ENCODE measurements at regions not wholly inside any gene's neighbourhood (a gene's known extent, or its start where the extent isn't known, plus 50 kb on each side); places are given as distances from the start of the nearest gene placed in this dataset.
"Not testable (repeated sequence)": the region's sequence is repeated elsewhere in the genome, so short reads cannot be mapped to it uniquely, and the experiment has no call there.

DNA sequence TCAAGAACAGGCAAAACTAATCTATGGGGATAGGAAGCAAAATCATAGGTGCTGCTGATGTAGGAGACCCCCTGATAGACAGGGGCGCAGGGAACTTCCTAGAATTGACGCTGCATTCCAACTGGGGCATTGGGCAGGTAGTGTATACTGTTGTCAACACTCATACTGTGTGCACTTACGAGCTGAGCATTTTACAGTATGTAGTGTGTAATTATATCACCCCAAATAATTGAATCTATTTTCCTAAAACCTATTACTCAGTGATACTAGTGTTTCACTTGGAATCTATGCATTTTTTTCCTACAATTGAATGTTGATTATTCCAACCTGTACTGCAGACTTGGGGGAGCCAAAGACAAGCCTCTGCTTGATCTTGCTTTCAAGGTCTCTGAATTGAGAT, 207.0 kb upstream of the PRKCQ start:
- TF ChIP-seq, protein P1, sequence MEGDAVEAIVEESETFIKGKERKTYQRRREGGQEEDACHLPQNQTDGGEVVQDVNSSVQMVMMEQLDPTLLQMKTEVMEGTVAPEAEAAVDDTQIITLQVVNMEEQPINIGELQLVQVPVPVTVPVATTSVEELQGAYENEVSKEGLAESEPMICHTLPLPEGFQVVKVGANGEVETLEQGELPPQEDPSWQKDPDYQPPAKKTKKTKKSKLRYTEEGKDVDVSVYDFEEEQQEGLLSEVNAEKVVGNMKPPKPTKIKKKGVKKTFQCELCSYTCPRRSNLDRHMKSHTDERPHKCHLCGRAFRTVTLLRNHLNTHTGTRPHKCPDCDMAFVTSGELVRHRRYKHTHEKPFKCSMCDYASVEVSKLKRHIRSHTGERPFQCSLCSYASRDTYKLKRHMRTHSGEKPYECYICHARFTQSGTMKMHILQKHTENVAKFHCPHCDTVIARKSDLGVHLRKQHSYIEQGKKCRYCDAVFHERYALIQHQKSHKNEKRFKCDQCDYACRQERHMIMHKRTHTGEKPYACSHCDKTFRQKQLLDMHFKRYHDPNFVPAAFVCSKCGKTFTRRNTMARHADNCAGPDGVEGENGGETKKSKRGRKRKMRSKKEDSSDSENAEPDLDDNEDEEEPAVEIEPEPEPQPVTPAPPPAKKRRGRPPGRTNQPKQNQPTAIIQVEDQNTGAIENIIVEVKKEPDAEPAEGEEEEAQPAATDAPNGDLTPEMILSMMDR (IDR thresholded peaks at IDR 0.05) = no peak
- no peak for TF ChIP-seq POLR2A (IDR thresholded peaks at IDR 0.05)
- Histone ChIP-seq H3K36me3 (no peaks in the 10 kb centered on the region), H3K9me3 (no peaks in the 10 kb centered on the region), H3K27me3 (no peaks in the 10 kb centered on the region), H3K27ac (no peak overlapping the region), H3K4me1 (no peaks in the 10 kb centered on the region), H3K4me3 (no peak overlapping the region)
- intact Hi-C loops (cut with DNase I; ENCODE audit: low total_unique reads) = no loop called here
- no peak for DNase-seq

DNA sequence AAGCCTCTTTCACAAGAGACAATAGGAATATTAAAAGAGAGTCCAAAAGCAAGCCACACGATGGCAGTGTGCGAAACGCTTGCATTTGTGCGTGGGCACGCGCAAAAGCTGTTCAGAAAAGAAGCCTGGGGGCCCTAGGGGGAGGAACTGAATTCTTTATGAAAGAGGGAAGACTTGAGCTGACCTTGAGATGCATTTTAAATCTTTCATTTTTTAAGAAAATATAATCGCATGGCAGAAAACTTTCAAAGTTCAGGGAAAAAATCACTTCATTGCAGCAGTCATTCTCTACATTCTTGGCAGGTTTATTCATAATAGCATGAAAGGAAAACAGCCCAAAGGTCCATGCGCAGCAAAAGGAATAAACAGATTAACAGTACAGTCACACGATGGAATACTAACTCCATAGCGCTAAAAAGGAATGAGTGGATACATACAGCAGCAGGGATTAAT, 206.5 kb upstream of the PRKCQ start:
- Histone ChIP-seq H3K4me1 (no peaks in the 10 kb centered on the region), H3K4me3 (no peak overlapping the region), H3K27ac (peak overlapping the region in 1 of 2 donors; percentile 32), H3K36me3 (no peaks in the 10 kb centered on the region), H3K27me3 (no peaks in the 10 kb centered on the region), H3K9me3 (no peaks in the 10 kb centered on the region)
- TF ChIP-seq POLR2A (IDR thresholded peaks at IDR 0.05) = no peak
- TF ChIP-seq, protein P1 (IDR thresholded peaks at IDR 0.05) = peak in 2 of 4 experiments; percentile 31 to 53
- peak in 1 of 2 donors; percentile 29 for DNase-seq
- intact Hi-C loops (cut with DNase I; ENCODE audit: low total_unique reads) = no loop called here

DNA sequence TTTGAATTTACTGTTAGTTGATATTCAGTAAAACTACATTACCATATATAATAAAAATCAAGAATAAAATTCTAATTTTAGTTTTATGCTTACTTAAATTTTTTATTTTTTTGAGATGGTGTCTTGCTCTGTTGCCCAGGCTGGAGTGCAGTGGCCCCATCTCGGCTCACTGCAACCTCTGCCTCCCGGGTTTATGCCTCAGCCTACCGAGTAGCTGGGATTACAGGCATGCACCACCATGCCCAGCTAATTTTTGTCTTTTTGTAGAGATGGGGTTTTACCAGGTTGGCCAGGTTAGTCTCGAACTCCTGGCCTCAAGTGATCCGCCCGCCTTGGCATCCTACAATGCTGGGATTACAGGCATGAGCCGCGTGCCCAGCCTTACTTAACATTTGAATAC, 204.4 kb upstream of the PRKCQ start:
- H3K4me1 ChIP-seq; DNase-seq; H3K9me3 ChIP-seq; H3K4me3 ChIP-seq; H3K27ac ChIP-seq; intact Hi-C loops (cut with DNase I; ENCODE audit: low total_unique reads); H3K27me3 ChIP-seq; H3K36me3 ChIP-seq: not testable (repeated sequence)

DNA sequence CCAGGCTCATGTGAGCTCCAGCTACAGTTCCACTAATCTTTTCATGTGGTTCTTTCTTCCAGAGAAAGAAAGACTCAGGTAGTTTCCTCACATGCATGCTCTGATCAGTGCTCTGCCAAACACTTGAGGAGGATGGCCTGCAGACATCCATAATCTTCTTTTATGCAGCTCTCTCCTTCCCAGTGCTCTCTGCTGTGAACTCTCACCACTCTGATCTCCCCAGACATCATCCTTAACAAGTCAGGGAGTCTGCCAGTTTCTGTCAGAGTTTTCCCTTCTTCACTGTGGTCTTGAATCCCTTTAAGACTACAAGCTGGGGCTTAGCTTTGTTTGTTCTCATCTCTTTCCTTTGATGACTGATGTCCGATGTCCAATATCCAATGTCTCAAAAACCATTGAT, 203.4 kb upstream of the PRKCQ start:
- H3K27ac ChIP-seq = no peak overlapping the region
- H3K27me3 ChIP-seq = no peaks in the 10 kb centered on the region
- no peak for DNase-seq
- no peaks in the 10 kb centered on the region for H3K9me3 ChIP-seq
- H3K4me3 ChIP-seq = no peak overlapping the region
- intact Hi-C loops (cut with DNase I; ENCODE audit: low total_unique reads) = no loop called here
- TF ChIP-seq, protein P1 (IDR thresholded peaks at IDR 0.05) = no peak
- no peaks in the 10 kb centered on the region for H3K36me3 ChIP-seq
- no peaks in the 10 kb centered on the region for H3K4me1 ChIP-seq

DNA sequence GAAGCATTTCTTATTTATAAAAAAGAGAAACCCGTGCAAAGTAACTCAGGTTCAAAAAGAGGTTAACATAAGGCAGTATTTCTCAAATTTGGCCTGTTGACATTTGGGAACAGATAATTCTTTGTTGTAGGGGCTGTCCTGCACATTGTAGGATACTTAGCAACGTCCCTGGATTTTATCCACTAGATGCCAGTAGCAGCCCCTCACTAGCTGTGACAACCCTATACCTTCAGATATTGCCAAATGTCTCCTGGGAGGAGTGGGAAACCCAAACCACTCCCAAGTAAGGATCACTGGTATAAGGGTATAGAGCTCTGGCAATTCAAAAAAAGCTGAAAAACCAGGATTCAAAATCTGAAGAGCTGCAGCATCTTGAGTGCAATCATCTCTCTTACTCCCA, 202.3 kb upstream of the PRKCQ start:
- TF ChIP-seq POLR2A (IDR thresholded peaks at IDR 0.05) = no peak
- TF ChIP-seq, protein P1 (IDR thresholded peaks at IDR 0.05) = no peak
- no peak for DNase-seq
- Histone ChIP-seq H3K4me1 (no peaks in the 10 kb centered on the region), H3K27ac (no peak overlapping the region), H3K4me3 (no peak overlapping the region), H3K36me3 (no peaks in the 10 kb centered on the region), H3K27me3 (no peaks in the 10 kb centered on the region), H3K9me3 (no peaks in the 10 kb centered on the region)
- intact Hi-C loops (cut with DNase I; ENCODE audit: low total_unique reads) = no loop called here

DNA sequence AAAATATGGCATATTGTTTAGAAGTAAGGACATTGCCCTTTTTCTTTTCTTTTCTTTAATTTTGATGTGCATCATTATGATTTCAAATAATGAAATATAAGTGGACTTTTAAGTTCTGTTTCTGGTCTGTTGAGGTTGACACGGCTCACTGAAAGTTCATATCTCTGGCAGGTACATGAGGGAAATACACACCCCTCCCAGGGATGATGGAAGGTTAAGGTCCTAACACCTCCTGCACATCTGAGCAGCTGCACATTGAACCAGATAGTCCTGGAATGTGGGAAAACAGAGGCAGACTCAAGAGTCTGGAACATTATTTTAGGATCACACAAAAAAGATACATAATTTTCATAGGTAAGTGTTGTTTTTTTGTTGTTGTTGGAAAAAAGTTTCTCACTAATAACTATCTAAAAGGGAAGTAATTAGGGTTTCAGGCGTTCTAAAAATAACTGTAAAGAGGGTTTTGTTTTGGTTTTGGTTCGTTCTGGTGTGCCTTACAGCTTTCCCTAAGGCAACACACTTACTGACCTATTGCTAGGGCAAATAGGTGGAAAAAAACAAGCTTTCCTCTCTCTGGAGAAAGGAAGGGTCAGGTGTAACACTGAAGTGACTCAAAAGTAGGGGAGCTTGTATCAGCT, 201.2 kb upstream of the PRKCQ start:
- no peaks in the 10 kb centered on the region for H3K9me3 ChIP-seq
- no peak overlapping the region for H3K4me3 ChIP-seq
- no peak overlapping the region for H3K27ac ChIP-seq
- intact Hi-C loops (cut with DNase I; ENCODE audit: low total_unique reads) = no loop called here
- DNase-seq = no peak
- no peaks in the 10 kb centered on the region for H3K4me1 ChIP-seq
- H3K36me3 ChIP-seq = no peaks in the 10 kb centered on the region
- H3K27me3 ChIP-seq = no peaks in the 10 kb centered on the region
- TF ChIP-seq POLR2A (IDR thresholded peaks at IDR 0.05) = no peak
- TF ChIP-seq, protein P1 (IDR thresholded peaks at IDR 0.05) = no peak
